ENCODE measurements at regions not wholly inside any gene's neighbourhood (a gene's known extent, or its start where the extent isn't known, plus 50 kb on each side); places are given as distances from the start of the nearest gene placed in this dataset.

- Histone ChIP-seq H3K4me3 (no peak overlapping the region), H3K36me3 (no peaks in the 10 kb centered on the region), H3K4me1 (no peaks in the 10 kb centered on the region), H3K27ac (no peak overlapping the region), H3K27me3 (no peaks in the 10 kb centered on the region), H3K9me3 (no peaks in the 10 kb centered on the region)
- DNase-seq (ENCODE audit: low spot score in 2 of 2): no peak
- TF ChIP-seq POLR2AphosphoS5 (IDR thresholded peaks at IDR 0.05): no peak
- no peak for TF ChIP-seq CTCF (IDR thresholded peaks at IDR 0.05)
- no peak for TF ChIP-seq POLR2A (IDR thresholded peaks at IDR 0.05)
- intact Hi-C loops (cut with DNase I; ENCODE audit: low total_unique reads): no loop called here
These were observed 749.7 kb upstream of the COX7C start for GRCh38 chr5:85868070-85868469.

GRCh38 chr5:85893996-85894395, 723.7 kb upstream of the COX7C start:
- Histone ChIP-seq H3K9me3 (no peaks in the 10 kb centered on the region), H3K27me3 (no peaks in the 10 kb centered on the region), H3K36me3 (no peaks in the 10 kb centered on the region), H3K4me1 (no peaks in the 10 kb centered on the region), H3K27ac (no peak overlapping the region), H3K4me3 (no peak overlapping the region)
- no peak for TF ChIP-seq POLR2AphosphoS5 (IDR thresholded peaks at IDR 0.05)
- no peak for TF ChIP-seq POLR2A (IDR thresholded peaks at IDR 0.05)
- no peak for TF ChIP-seq CTCF (IDR thresholded peaks at IDR 0.05)
- DNase-seq (ENCODE audit: low spot score in 2 of 2): no peak
- intact Hi-C loops (cut with DNase I; ENCODE audit: low total_unique reads): loop anchor here (5.0 kb wide), 1 partner anchor 758 kb away; no protein-coding TSS in a partner anchor

- DNase-seq (ENCODE audit: low spot score in 2 of 2): no peak
- TF ChIP-seq POLR2AphosphoS5 (IDR thresholded peaks at IDR 0.05) (no peak), POLR2A (IDR thresholded peaks at IDR 0.05) (no peak), CTCF (IDR thresholded peaks at IDR 0.05) (no peak)
- Histone ChIP-seq H3K27me3 (no peaks in the 10 kb centered on the region), H3K36me3 (no peaks in the 10 kb centered on the region), H3K9me3 (no peaks in the 10 kb centered on the region), H3K4me3 (no peak overlapping the region), H3K4me1 (no peaks in the 10 kb centered on the region), H3K27ac (no peak overlapping the region)
- intact Hi-C loops (cut with DNase I; ENCODE audit: low total_unique reads): no loop called here
These were observed 721.2 kb upstream of the COX7C start for GRCh38 chr5:85896514-85896913.

- TF ChIP-seq POLR2A (IDR thresholded peaks at IDR 0.05): no peak
- no peak for TF ChIP-seq POLR2AphosphoS5 (IDR thresholded peaks at IDR 0.05)
- Histone ChIP-seq H3K9me3 (no peaks in the 10 kb centered on the region), H3K36me3 (no peaks in the 10 kb centered on the region), H3K27ac (no peak overlapping the region), H3K27me3 (no peaks in the 10 kb centered on the region), H3K4me1 (no peaks in the 10 kb centered on the region), H3K4me3 (no peak overlapping the region)
- DNase-seq (ENCODE audit: low spot score in 2 of 2): no peak
- intact Hi-C loops (cut with DNase I; ENCODE audit: low total_unique reads): no loop called here
These were observed 711.3 kb upstream of the COX7C start for GRCh38 chr5:85906460-85906859.

- no peaks in the 10 kb centered on the region for H3K27me3 ChIP-seq
- no peak overlapping the region for H3K27ac ChIP-seq
- DNase-seq (ENCODE audit: low spot score in 2 of 2): no peak
- no peaks in the 10 kb centered on the region for H3K4me1 ChIP-seq
- no peaks in the 10 kb centered on the region for H3K36me3 ChIP-seq
- intact Hi-C loops (cut with DNase I; ENCODE audit: low total_unique reads): no loop called here
- no peaks in the 10 kb centered on the region for H3K9me3 ChIP-seq
- TF ChIP-seq CTCF (IDR thresholded peaks at IDR 0.05) (no peak), POLR2AphosphoS5 (IDR thresholded peaks at IDR 0.05) (no peak), POLR2A (IDR thresholded peaks at IDR 0.05) (no peak)
- no peak overlapping the region for H3K4me3 ChIP-seq
These were observed 707.4 kb upstream of the COX7C start for GRCh38 chr5:85910335-85910734.

- no peak overlapping the region for H3K27ac ChIP-seq
- H3K4me1 ChIP-seq: no peaks in the 10 kb centered on the region
- H3K4me3 ChIP-seq: no peak overlapping the region
- no peaks in the 10 kb centered on the region for H3K27me3 ChIP-seq
- H3K36me3 ChIP-seq: no peaks in the 10 kb centered on the region
- no peak for DNase-seq (ENCODE audit: low spot score in 2 of 2)
- peaks cover 0 to 5% of the 10 kb centered on the region in 2 donors for H3K9me3 ChIP-seq
- intact Hi-C loops (cut with DNase I; ENCODE audit: low total_unique reads): no loop called here
- TF ChIP-seq POLR2A (IDR thresholded peaks at IDR 0.05) (no peak), POLR2AphosphoS5 (IDR thresholded peaks at IDR 0.05) (no peak), CTCF (IDR thresholded peaks at IDR 0.05) (no peak)
These were observed 696.8 kb upstream of the COX7C start for GRCh38 chr5:85920984-85921383.
